ENCODE measurements at regions not wholly inside any gene's neighbourhood (a gene's known extent, or its start where the extent isn't known, plus 50 kb on each side); places are given as distances from the start of the nearest gene placed in this dataset.

GRCh38 chr5:2387634-2388325, 363.7 kb downstream of the IRX2 start:
- no peaks in the 10 kb centered on the region for H3K9me3 ChIP-seq
- H3K4me1 ChIP-seq = no peaks in the 10 kb centered on the region
- intact Hi-C loops (cut with DNase I; ENCODE audit: low total_unique reads) = no loop called here
- H3K36me3 ChIP-seq = no peaks in the 10 kb centered on the region
- H3K27me3 ChIP-seq (replicated peaks in 1 of 7) = peaks cover 0 to 3% (median 0%) of the 10 kb centered on the region in 7 donors
- no peak overlapping the region for H3K27ac ChIP-seq
- peak overlapping the region in 1 of 8 donors; percentile 15 for H3K4me3 ChIP-seq
- TF ChIP-seq CTCF (IDR thresholded peaks at IDR 0.05 in 8 of 11, conservative IDR thresholded peaks at IDR 0.05 in 3 of 11) (no peak), POLR2A (IDR thresholded peaks at IDR 0.05) (no peak), POLR2AphosphoS5 (IDR thresholded peaks at IDR 0.05) (no peak)
- WGBS, 5 donors = 56 to 69% (median 65%) methylated on average over 26 to 29 of the region's 29 CpGs
- no peak for DNase-seq

- intact Hi-C loops (cut with DNase I; ENCODE audit: low total_unique reads) = no loop called here
- Histone ChIP-seq H3K36me3 (no peaks in the 10 kb centered on the region), H3K9me3 (no peaks in the 10 kb centered on the region), H3K27me3 (replicated peaks in 1 of 7) (peaks cover 0 to 5% (median 0%) of the 10 kb centered on the region in 7 donors), H3K4me3 (peak overlapping the region in 1 of 8 donors; percentile 15), H3K4me1 (no peaks in the 10 kb centered on the region), H3K27ac (no peak overlapping the region)
- TF ChIP-seq POLR2AphosphoS5 (IDR thresholded peaks at IDR 0.05) (no peak), CTCF (IDR thresholded peaks at IDR 0.05 in 8 of 11, conservative IDR thresholded peaks at IDR 0.05 in 3 of 11) (no peak), POLR2A (IDR thresholded peaks at IDR 0.05) (no peak)
- DNase-seq = no peak
- WGBS, 5 donors = 71 to 79% (median 77%) methylated on average over 11 of the region's 11 CpGs
Observed at GRCh38 chr5:2387250-2387633, 364.2 kb downstream of the IRX2 start.

- Histone ChIP-seq H3K36me3 (no peaks in the 10 kb centered on the region), H3K27ac (no peak overlapping the region), H3K4me3 (no peak overlapping the region), H3K4me1 (no peaks in the 10 kb centered on the region), H3K27me3 (replicated peaks in 1 of 7) (peaks cover 0 to 5% (median 0%) of the 10 kb centered on the region in 7 donors), H3K9me3 (no peaks in the 10 kb centered on the region)
- TF ChIP-seq CTCF (IDR thresholded peaks at IDR 0.05 in 8 of 11, conservative IDR thresholded peaks at IDR 0.05 in 3 of 11) = no peak
- TF ChIP-seq POLR2AphosphoS5 (IDR thresholded peaks at IDR 0.05) = no peak
- TF ChIP-seq POLR2A (IDR thresholded peaks at IDR 0.05) = no peak
- no peak for DNase-seq
- WGBS, 5 donors = 62 to 80% (median 67%) methylated on average over 3 of the region's 3 CpGs
- intact Hi-C loops (cut with DNase I; ENCODE audit: low total_unique reads) = no loop called here
Observed at GRCh38 chr5:2385818-2386217, 365.7 kb downstream of the IRX2 start.

GRCh38 chr5:2383698-2384065, 367.8 kb downstream of the IRX2 start:
- Histone ChIP-seq H3K9me3 (no peaks in the 10 kb centered on the region), H3K4me3 (no peak overlapping the region), H3K36me3 (no peaks in the 10 kb centered on the region), H3K27me3 (replicated peaks in 1 of 7) (peaks cover 0 to 5% (median 0%) of the 10 kb centered on the region in 7 donors), H3K4me1 (no peaks in the 10 kb centered on the region), H3K27ac (no peak overlapping the region)
- DNase-seq = no peak
- TF ChIP-seq POLR2AphosphoS5 (IDR thresholded peaks at IDR 0.05) = no peak
- no peak for TF ChIP-seq CTCF (IDR thresholded peaks at IDR 0.05 in 8 of 11, conservative IDR thresholded peaks at IDR 0.05 in 3 of 11)
- no peak for TF ChIP-seq POLR2A (IDR thresholded peaks at IDR 0.05)
- intact Hi-C loops (cut with DNase I; ENCODE audit: low total_unique reads) = no loop called here
- 67 to 78% (median 74%) methylated on average over 10 of the region's 10 CpGs for WGBS, 5 donors

All from spleen (tissue), 11 donors.